Mononuclear cell (primary cell): ENCODE measurements at regions not wholly inside any gene's neighbourhood (a gene's known extent, or its start where the extent isn't known, plus 50 kb on each side); places are given as distances from the start of the nearest gene placed in this dataset.

Source experiments
- H3K27me3 ChIP-seq: 2 replicates; pipeline ENCODE4 v1.6.0; 2011; ENCODE audit warnings: low read length, control low read depth; ENCODE audit not compliant: insufficient read depth
- H3K4me1 ChIP-seq: 2 replicates; pipeline ENCODE4 v1.5.1; 2011; ENCODE audit warnings: mild to moderate bottlenecking, low read length, control low read depth; ENCODE audit not compliant: insufficient read depth
- H3K4me3 ChIP-seq: 2 replicates; pipeline ENCODE4 v1.5.1; 2011; ENCODE audit warnings: mild to moderate bottlenecking, low read length, moderate library complexity
- H3K9me3 ChIP-seq: 2 replicates; pipeline ENCODE4 v1.5.1; 2011; ENCODE audit warnings: low read depth, mild to moderate bottlenecking, control low read depth, low read length

DNA sequence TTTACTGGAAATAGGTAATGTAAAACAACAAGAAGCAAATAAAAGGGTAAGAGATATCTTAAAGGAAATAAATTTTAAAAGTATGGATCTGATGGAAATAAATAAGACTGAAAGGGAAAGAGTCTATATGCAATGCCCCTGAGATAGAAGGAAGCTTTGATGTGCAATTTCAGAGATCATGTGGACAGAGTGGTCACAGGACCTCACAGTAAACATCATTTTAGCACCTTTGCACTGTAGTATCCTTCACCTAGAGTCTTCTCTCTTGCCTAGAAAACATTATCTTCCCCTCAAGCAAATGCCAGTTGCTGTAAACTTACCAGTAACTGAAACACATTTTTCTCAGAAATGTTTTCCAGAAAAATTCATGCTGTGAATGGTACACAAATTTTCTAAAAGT lies 1621.3 kb upstream of the TMEFF2 start:
- no peaks in the 10 kb centered on the region for H3K4me1 ChIP-seq
- H3K4me3 ChIP-seq: no peak overlapping the region
- H3K27me3 ChIP-seq: no peaks in the 10 kb centered on the region
- no peaks in the 10 kb centered on the region for H3K9me3 ChIP-seq

DNA sequence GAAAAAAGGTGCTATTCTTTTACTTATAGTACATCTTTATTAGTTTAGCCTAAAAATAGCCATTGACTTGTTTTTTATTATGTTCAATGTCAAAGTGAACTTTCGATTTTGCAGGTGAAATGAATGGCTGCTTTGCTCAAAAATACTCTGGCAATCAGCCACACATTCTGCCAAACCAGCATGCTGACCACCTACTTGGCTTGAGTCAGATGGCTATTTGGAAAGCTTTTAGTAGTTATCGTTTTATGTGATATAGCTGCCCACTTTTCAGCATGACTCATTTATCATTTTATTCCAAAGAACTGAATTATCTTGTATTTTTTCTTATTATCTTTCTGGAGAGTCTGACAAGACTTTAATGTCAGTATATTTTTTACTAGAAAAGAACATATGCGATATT lies 1615.8 kb upstream of the TMEFF2 start:
- Histone ChIP-seq H3K9me3 (no peaks in the 10 kb centered on the region), H3K4me1 (no peaks in the 10 kb centered on the region), H3K27me3 (no peaks in the 10 kb centered on the region), H3K4me3 (no peak overlapping the region)

DNA sequence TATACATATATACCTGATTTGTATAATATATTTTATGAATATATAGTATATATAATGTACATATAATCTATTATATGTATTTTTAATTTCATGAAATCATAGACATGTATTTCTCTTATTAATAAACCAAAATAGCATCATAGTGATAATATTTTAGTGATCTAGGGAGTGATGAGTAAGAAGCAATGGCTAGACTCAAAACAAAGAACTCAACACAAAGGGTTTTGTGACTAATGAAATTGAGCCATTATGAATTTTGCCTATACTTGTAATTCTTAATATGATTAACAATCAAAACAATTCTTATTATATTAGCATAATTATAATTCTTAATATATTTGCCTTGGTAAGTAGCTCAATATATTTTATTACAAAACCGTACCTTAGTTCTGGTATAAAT lies 1614.1 kb upstream of the TMEFF2 start:
- H3K4me3 ChIP-seq: no peak overlapping the region
- H3K9me3 ChIP-seq: no peaks in the 10 kb centered on the region
- no peaks in the 10 kb centered on the region for H3K4me1 ChIP-seq
- no peaks in the 10 kb centered on the region for H3K27me3 ChIP-seq

DNA sequence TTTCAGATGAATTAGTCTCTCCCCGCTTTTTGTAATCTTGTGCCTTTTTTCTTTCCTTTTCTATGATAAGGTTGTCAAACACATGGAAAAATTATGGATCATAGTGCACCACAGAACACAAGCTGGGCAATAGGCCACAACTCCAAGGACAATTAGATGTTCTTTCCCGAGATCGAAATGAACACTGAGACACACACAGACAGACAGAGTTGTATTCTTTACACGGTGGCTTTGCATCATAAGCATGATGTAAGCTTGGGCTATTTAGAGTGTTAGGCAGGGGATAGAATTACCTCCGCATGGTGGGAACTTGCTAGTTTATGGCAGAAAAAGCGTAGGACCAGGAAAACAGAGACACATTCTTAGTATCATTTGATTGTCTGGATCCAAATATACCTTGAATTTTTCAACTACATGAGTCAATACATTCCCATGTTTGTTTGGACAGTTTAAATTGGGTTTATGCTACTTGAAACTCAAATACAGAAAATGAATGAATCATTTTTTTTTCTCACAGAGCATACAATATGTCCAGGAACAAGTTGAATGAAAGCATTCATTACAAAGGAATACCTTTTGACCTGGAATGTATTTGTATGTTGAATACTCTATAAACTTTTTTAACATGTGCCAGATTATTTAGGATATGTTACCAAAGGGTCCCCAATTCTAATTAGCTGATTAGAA lies 1611.5 kb upstream of the TMEFF2 start:
- no peaks in the 10 kb centered on the region for H3K9me3 ChIP-seq
- H3K4me1 ChIP-seq: no peaks in the 10 kb centered on the region
- H3K27me3 ChIP-seq: no peaks in the 10 kb centered on the region
- no peak overlapping the region for H3K4me3 ChIP-seq

DNA sequence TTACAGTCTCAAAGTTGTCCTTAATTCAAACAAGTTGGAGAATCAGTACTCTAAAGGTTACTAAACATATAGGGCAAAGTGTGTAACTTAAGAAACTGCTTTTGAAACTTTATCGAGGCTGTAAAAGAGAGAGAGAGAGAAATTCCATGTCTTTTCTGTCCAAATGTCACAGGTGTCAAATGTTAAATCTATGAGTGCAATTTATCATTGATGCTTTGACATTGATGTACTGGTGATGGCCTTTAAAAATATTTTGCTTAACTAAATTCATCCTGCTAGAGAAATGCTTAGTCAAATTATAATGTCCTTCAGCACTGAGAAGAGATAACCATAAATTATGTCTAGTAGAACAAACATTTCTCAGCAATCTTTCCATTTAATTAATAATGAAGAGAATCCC lies 1602.1 kb upstream of the TMEFF2 start:
- no peaks in the 10 kb centered on the region for H3K9me3 ChIP-seq

DNA sequence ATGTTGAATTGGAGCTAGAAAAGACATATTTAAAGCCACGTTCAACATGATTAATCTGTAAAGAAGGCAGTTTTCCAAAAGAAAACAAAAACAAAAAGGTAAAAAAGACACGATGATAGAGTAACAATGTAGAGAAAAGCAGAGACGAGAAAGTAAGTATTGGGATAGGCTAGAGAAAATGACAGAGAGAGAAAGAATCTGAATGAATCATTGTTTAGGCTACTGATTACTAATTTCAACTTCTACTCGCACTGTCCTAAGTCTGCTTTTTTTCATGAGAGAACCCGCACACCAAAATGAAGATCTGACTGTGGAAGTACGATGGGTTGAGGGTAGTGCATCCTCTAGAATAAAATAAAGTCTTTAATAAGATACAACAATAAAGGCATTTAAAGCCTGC lies 1599.2 kb upstream of the TMEFF2 start:
- no peak overlapping the region for H3K4me3 ChIP-seq
- no peaks in the 10 kb centered on the region for H3K27me3 ChIP-seq
- no peaks in the 10 kb centered on the region for H3K4me1 ChIP-seq
- no peaks in the 10 kb centered on the region for H3K9me3 ChIP-seq

More for the DNA sequence above, 1602.1 kb upstream of the TMEFF2 start:
- no peak overlapping the region for H3K4me3 ChIP-seq
- H3K4me1 ChIP-seq: no peaks in the 10 kb centered on the region
- H3K27me3 ChIP-seq: no peaks in the 10 kb centered on the region

DNA sequence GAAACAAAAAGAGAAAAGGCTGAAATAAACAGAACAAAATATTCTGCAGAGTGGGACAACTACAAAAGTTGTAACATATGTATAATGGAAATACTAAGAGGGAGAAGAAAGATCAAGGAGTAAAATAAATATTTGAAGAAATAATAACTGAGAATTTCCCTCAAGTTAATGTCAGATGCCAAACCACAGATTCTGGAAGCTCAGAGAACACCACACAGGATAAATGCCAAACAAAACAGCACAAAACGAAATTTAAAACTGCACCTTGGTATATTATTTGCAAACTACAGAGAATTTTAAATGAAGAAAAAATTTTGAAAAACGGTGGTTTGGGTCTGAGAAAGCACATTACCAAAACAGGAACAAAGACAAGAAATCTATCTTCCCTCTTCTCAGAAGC lies 1588.9 kb upstream of the TMEFF2 start:
- Histone ChIP-seq H3K27me3 (no peaks in the 10 kb centered on the region), H3K9me3 (no peaks in the 10 kb centered on the region), H3K4me1 (no peaks in the 10 kb centered on the region), H3K4me3 (no peak overlapping the region)

DNA sequence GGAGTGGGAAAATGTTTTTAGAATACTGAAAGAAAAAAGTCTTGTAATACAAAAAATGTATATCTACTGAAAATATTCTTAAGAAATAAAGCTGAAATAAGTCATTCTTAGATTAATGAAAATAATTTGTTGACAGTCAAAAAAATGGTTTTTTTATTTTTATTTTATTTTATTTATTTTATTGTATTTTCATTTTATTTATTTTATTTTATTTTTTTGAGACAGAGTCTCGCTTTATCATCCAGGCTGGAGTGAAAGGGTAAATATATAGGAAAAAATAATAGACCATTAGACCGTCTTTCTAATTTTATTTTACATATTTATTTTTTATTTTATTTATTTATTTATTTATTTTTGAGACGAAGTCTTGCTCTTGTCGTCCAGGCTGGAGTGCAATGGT lies 1583.6 kb upstream of the TMEFF2 start:
- Histone ChIP-seq H3K9me3 (no peaks in the 10 kb centered on the region), H3K4me1 (no peaks in the 10 kb centered on the region), H3K4me3 (no peak overlapping the region), H3K27me3 (no peaks in the 10 kb centered on the region)

DNA sequence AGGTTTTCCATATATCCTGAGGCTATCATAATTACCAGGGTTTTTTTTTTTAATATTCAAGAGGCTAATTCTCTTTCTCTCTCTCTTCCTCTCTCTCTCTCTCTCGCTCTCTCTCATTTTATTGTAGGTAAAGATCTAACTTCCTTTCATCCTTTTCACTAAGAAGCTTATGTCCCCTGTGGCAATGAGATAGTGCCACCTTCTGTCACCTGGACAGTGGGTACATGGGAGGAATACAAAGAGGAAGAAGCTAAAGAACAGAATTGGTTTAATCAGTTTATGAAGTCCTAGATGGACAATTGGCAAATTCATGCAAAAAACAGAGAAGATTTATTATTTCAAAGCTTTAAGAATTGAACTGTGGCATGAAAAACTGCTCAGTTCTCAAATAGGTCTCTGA lies 1582.3 kb upstream of the TMEFF2 start:
- Histone ChIP-seq H3K27me3 (no peaks in the 10 kb centered on the region), H3K4me3 (no peak overlapping the region), H3K4me1 (no peaks in the 10 kb centered on the region), H3K9me3 (no peaks in the 10 kb centered on the region)

DNA sequence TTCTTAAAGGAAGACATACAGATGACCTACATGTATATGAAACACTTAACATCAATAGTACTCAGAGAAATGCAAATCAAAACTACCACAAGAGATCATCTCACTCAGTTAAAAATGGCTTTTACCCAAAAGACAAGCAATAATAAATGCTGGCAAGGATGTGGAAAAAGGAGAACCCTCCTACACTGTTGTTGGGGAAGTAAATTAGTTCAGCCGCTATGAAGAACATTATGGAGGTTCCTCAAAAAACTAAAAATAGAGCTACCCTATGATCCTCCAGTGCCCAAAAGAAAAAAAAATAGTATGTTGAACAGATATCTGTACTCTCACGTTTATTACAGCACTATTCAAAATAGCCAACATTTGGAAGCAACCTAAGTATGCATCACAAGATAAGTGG lies 1579.4 kb upstream of the TMEFF2 start:
- no peaks in the 10 kb centered on the region for H3K27me3 ChIP-seq
- no peaks in the 10 kb centered on the region for H3K4me1 ChIP-seq
- H3K9me3 ChIP-seq: no peaks in the 10 kb centered on the region

DNA sequence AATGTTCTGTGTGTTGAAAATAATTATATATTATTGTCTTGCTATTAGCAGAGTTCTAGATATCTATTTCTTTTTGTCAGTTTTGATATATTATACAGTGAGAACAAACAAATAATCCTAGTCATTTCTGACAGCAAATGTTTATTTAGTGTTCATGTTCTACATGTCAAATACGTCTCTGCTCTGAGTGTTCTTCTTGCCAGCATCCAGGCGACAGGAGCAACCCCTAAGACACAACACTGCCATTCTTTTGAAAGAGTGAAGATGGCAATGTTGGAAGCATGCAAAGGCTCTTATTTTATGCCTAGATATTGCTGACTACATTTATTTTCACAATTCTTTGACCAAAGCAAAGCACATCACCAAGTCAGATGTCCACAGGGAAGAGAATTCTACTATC lies 1556.6 kb upstream of the TMEFF2 start:
- peaks cover 10% of the 10 kb centered on the region for H3K9me3 ChIP-seq
- no peaks in the 10 kb centered on the region for H3K27me3 ChIP-seq
- H3K4me3 ChIP-seq: no peak overlapping the region
- no peaks in the 10 kb centered on the region for H3K4me1 ChIP-seq

More for the DNA sequence above, 1579.4 kb upstream of the TMEFF2 start:
- no peak overlapping the region for H3K4me3 ChIP-seq

DNA sequence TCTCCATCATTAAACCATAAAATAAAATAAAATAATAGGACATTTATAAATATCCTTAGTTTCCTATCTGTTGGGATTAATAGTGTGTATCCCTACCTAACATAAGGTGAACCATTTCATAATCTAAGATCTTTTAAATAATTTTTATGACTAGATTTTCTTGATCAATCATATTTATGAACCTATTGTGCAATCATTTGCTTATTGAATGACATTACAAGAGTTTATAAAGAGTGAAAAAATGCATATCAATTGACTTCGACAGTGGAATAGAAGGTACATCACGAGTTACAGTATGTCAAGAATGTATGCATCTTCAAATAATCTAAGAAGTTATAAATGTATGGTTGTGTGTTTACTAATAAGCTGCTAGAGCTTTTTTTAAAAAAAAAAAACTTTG lies 1554.8 kb upstream of the TMEFF2 start:
- H3K4me1 ChIP-seq: no peaks in the 10 kb centered on the region
- no peak overlapping the region for H3K4me3 ChIP-seq
- peaks cover 14% of the 10 kb centered on the region for H3K9me3 ChIP-seq
- no peaks in the 10 kb centered on the region for H3K27me3 ChIP-seq

DNA sequence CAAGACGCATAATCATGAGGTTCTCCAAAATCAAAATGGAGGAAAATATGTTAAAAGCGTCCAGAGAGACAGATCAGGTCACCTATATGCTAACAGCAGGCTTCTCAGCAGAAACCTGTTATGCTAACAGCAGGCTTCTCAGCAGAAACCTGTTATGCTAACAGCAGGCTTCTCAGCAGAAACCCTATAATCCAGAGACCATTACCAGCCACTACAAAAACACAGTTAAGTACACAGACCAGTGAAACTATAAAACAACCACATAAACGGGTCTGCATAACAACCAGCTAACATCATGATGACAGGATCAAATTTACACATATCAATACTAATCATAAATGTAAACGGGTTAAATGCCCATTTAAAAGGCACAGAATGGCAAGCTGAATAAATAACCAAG lies 1548.4 kb upstream of the TMEFF2 start:
- no peak overlapping the region for H3K4me3 ChIP-seq
- no peaks in the 10 kb centered on the region for H3K4me1 ChIP-seq
- H3K9me3 ChIP-seq: peaks cover 10% of the 10 kb centered on the region
- H3K27me3 ChIP-seq: no peaks in the 10 kb centered on the region

DNA sequence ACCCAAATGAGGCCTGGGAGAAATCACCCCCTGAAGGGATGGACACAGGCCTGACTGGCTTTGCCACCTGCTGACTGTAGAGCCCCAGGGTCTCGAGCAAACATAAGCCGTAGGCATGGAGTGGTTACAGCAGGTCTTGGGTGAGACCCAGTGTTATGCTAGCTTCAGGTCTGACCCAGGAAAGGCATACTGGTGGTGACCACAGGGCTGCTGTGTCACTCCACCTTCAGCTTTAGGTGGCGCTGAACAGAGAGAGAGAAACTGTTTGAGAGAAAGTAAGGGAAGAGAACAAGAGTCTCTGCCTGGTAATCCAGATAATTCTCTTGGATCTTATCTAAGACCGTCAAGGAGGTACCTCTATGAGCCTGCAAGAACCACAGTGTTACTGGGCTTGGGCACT lies 1544.2 kb upstream of the TMEFF2 start:
- no peaks in the 10 kb centered on the region for H3K4me1 ChIP-seq
- H3K27me3 ChIP-seq: no peaks in the 10 kb centered on the region
- H3K9me3 ChIP-seq: no peaks in the 10 kb centered on the region
- H3K4me3 ChIP-seq: no peak overlapping the region

DNA sequence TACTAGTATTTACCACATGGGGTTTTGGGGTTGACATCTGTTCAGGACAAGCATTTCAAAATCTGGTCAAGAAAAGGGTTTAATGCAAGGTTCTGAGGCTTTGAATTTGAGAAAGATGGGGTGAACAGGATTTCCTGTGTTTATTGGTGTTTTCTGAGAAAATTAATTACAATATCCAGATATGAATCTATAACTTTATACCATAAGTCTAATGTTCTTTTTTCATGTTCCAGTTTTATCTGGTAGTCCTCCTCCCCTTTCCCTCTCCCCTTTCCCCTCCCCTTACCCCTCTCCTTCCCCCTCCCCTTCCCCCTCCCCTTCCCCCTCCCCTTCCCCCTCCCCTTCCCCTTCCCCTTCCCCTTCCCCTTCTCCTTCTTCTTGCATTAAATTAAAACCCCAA lies 1518.2 kb upstream of the TMEFF2 start:
- Histone ChIP-seq H3K4me1 (no peaks in the 10 kb centered on the region), H3K27me3 (no peaks in the 10 kb centered on the region), H3K4me3 (no peak overlapping the region), H3K9me3 (peaks cover 5% of the 10 kb centered on the region)

DNA sequence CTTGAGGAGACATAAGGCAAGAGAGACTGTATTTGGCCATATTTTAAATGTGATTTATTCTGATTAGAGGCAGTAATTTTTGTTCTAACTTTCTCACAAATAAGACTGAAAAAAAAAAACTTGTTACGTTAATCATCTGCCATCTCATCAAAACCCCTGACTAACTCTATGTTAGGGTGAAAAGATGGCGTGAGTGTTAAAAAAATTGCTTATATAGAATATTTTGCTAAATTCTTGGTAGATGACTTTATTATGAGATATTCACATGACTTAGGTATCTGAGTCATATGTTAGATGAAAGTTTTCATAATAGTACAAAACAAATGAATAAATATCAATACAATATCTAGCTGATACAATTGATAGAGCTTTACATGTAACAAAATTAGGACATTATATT lies 1508.7 kb upstream of the TMEFF2 start:
- Histone ChIP-seq H3K4me1 (no peaks in the 10 kb centered on the region), H3K4me3 (no peak overlapping the region)

More for the DNA sequence above, 1508.7 kb upstream of the TMEFF2 start:
- H3K27me3 ChIP-seq: no peaks in the 10 kb centered on the region
- H3K9me3 ChIP-seq: peaks cover 5% of the 10 kb centered on the region
